Ovary (tissue), 3 donors: ENCODE measurements at regions not wholly inside any gene's neighbourhood (a gene's known extent, or its start where the extent isn't known, plus 50 kb on each side); places are given as distances from the start of the nearest gene placed in this dataset.

ENCODE experiments used
- POLR2A ChIP-seq: fragments of 450-650 bp; IDR thresholded peaks from one replicate; pipeline ENCODE4 v1.6.1; 2017; ENCODE audit warnings: antibody characterized with exemption, mild to moderate bottlenecking, moderate library complexity
- TF ChIP-seq, protein P1 (sequence below), 3 donors: fragments of 450-650 bp in 2 of 3; fragments of 200-600 bp in 1 of 3; IDR thresholded peaks; one replicate each; pipeline versions ENCODE4 v1.5.1 to v1.8.0; 2016 to 2022; ENCODE audit warnings: antibody characterized with exemption in 3 of 3, mild to moderate bottlenecking in 1 of 3
- donor health status: DM: no; HTN: no; CAD: no.

GRCh38 chr4:26132858-26133257 lies 188.0 kb upstream of the RBPJ start:
- TF ChIP-seq POLR2A = no peak
- TF ChIP-seq, protein P1, sequence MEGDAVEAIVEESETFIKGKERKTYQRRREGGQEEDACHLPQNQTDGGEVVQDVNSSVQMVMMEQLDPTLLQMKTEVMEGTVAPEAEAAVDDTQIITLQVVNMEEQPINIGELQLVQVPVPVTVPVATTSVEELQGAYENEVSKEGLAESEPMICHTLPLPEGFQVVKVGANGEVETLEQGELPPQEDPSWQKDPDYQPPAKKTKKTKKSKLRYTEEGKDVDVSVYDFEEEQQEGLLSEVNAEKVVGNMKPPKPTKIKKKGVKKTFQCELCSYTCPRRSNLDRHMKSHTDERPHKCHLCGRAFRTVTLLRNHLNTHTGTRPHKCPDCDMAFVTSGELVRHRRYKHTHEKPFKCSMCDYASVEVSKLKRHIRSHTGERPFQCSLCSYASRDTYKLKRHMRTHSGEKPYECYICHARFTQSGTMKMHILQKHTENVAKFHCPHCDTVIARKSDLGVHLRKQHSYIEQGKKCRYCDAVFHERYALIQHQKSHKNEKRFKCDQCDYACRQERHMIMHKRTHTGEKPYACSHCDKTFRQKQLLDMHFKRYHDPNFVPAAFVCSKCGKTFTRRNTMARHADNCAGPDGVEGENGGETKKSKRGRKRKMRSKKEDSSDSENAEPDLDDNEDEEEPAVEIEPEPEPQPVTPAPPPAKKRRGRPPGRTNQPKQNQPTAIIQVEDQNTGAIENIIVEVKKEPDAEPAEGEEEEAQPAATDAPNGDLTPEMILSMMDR (IDR thresholded peaks at IDR 0.05) = no peak
